ENCODE measurements at regions not wholly inside any gene's neighbourhood (a gene's known extent, or its start where the extent isn't known, plus 50 kb on each side); places are given as distances from the start of the nearest gene placed in this dataset.

DNA sequence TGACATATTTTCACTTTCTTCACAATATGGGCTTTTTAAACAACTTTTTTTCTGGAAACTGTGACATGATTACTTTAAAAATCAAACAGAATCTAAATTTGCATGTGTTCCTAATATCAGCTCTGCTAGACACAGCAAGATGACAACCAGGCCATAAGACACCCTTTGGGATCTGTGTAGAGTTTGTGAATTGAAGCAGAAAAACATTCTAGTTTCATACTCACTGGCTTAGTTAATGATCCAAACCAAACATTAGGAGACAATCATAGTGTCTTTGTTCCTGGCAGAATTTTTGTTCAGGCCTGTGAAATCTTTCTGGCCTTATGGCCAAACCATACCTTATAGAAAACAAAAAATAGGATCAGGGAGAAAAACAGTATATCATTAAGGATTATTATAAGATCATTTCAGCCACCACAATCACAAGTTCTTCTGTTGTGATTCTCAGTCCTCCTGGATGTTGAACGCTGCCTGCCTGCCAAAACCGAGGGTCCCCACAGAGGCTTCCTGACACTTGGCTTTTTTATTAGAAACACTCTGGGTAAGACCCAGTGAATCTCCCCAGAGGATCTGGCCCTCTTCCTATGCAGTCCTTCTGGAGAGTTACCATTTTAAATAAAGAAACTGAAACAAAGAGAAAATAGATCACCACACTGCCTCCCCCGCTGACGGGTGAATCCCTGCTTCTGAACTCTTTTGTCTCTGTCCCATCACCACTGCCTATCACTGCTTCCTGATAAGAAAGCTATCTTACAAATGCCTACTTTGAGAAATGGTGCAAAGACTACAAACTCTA is 79.2 kb upstream of the PPP1R3C start:
- TF ChIP-seq ZNF121 (CRISPR knock-in tag; IDR thresholded peaks at IDR 0.05) (no peak), SMAD3 (CRISPR knock-in tag; IDR thresholded peaks at IDR 0.05; ENCODE audit: borderline replicate concordance) (no peak), ZNF416 (CRISPR knock-in tag; IDR thresholded peaks at IDR 0.05) (no peak)
- TF ChIP-seq, protein P1, sequence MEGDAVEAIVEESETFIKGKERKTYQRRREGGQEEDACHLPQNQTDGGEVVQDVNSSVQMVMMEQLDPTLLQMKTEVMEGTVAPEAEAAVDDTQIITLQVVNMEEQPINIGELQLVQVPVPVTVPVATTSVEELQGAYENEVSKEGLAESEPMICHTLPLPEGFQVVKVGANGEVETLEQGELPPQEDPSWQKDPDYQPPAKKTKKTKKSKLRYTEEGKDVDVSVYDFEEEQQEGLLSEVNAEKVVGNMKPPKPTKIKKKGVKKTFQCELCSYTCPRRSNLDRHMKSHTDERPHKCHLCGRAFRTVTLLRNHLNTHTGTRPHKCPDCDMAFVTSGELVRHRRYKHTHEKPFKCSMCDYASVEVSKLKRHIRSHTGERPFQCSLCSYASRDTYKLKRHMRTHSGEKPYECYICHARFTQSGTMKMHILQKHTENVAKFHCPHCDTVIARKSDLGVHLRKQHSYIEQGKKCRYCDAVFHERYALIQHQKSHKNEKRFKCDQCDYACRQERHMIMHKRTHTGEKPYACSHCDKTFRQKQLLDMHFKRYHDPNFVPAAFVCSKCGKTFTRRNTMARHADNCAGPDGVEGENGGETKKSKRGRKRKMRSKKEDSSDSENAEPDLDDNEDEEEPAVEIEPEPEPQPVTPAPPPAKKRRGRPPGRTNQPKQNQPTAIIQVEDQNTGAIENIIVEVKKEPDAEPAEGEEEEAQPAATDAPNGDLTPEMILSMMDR (IDR thresholded peaks at IDR 0.05) = no peak
